ENCODE measurements at regions not wholly inside any gene's neighbourhood (a gene's known extent, or its start where the extent isn't known, plus 50 kb on each side); places are given as distances from the start of the nearest gene placed in this dataset.

DNA sequence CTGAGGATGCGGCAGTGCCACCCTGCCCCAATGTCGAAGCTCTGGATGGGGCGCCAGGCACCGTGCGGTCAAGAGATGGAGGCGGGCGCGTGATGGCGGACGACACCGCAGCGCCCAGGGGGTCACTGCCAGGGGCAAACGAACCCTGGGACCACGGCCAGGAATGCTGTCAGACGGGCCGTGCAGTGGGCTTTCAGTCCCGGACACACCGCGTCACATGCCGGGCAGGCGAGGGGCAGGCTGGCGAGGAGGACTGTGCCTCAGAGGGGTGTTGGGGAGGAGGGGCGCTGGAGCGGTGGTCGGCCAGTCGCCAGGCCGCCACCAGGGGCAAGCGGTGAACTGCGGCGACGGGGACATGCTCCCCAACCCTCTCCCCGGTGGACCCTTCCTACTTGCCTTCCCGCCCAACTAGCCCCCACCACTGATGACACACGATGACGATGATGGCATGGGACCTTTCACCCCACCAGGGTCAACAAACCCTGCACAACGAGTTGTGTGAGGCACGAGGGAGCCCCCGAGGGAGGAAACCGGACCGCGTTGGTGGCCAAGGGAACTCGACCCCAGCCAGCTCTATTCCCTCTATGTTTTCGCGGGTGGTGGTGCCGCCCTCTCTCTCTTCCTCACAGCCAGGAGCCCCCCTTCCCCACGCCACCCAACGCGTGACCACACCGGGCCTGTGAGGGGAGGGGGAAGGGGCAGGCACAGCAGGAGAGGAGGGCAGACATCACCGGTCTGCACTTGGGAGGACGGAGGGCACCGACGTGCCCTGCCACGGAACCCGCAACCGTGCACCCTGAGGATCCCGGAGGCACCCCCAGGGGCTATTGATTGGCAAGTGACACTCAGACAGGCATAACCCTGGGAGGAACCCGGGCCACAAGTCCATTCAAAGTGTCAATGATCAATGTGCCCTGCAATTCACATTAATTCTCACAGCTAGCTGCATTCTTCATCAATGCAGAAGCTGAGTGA lies 1960.9 kb upstream of the DEFB115 start:
- no peak overlapping the region for H3K4me3 ChIP-seq (ENCODE audit: insufficient read depth, low read length)
- no peaks in the 10 kb centered on the region for H3K36me3 ChIP-seq (ENCODE audit: insufficient read depth, low read length)
- H3K4me1 ChIP-seq (ENCODE audit: insufficient read depth, low read length): no peaks in the 10 kb centered on the region
- no peaks in the 10 kb centered on the region for H4K20me1 ChIP-seq (ENCODE audit: insufficient read depth, low read length)
- H3K27me3 ChIP-seq (ENCODE audit: insufficient read depth, low read length): no peaks in the 10 kb centered on the region
- H3K4me2 ChIP-seq (ENCODE audit: insufficient read depth, low read length): no peak overlapping the region
- no peaks in the 10 kb centered on the region for H3K79me2 ChIP-seq (ENCODE audit: insufficient read depth, low read length)
- H3K27ac ChIP-seq (ENCODE audit: low read depth, low read length): no peak overlapping the region
- TF ChIP-seq, protein P1, sequence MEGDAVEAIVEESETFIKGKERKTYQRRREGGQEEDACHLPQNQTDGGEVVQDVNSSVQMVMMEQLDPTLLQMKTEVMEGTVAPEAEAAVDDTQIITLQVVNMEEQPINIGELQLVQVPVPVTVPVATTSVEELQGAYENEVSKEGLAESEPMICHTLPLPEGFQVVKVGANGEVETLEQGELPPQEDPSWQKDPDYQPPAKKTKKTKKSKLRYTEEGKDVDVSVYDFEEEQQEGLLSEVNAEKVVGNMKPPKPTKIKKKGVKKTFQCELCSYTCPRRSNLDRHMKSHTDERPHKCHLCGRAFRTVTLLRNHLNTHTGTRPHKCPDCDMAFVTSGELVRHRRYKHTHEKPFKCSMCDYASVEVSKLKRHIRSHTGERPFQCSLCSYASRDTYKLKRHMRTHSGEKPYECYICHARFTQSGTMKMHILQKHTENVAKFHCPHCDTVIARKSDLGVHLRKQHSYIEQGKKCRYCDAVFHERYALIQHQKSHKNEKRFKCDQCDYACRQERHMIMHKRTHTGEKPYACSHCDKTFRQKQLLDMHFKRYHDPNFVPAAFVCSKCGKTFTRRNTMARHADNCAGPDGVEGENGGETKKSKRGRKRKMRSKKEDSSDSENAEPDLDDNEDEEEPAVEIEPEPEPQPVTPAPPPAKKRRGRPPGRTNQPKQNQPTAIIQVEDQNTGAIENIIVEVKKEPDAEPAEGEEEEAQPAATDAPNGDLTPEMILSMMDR (IDR thresholded peaks at IDR 0.05; ENCODE audit: extremely low read depth, low read depth, low read length): no peak
- no peaks in the 10 kb centered on the region for H3K9me3 ChIP-seq (ENCODE audit: low read depth, low read length)
- no peak overlapping the region for H2AFZ ChIP-seq (ENCODE audit: low read length)
- peak; percentile 52 for DNase-seq (ENCODE audit: insufficient read length, low spot score, missing footprints)

DNA sequence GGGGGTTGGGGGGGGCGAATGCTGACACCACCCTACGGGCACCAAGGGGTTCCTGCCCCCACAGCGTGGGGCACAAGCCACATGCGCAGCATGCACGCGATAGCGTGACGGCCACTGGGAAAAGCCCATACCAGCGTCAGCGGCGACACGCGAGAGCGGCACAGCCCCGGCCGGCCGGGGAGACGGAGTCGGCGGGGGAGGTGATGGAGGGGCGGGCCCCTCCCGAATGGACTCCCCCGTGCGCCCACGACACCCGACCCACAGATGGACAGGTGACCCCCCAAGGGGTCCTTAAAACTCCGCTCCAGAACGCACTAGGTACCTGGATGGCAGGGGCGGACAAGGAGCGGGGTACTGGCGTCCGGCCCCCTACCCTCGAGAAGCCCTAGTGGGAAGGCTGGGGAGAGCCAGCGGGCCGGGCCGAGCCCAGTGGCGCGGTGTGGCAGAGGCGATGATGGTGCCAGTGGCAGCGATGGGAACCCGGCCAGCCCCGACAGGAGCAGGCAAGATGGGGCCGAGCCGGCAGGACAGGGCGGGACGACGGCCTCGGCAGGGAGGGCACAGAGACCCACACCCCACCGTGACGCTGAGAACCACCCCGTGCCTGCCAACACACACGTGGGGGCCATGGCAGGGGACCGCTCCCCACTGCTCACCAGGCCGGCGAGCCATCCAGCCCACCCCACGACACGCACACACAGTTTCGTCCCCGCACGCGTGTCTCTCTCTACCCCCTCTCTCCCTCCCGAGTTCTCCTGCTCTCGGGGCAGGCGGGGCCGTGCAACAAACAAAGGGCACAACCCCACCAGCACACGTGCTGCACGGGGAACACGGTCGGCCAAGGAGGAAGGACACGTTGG lies 1959.8 kb upstream of the DEFB115 start:
- H3K79me2 ChIP-seq (ENCODE audit: insufficient read depth, low read length): no peaks in the 10 kb centered on the region
- H3K27me3 ChIP-seq (ENCODE audit: insufficient read depth, low read length): no peaks in the 10 kb centered on the region
- no peaks in the 10 kb centered on the region for H4K20me1 ChIP-seq (ENCODE audit: insufficient read depth, low read length)
- H3K4me1 ChIP-seq (ENCODE audit: insufficient read depth, low read length): no peaks in the 10 kb centered on the region
- TF ChIP-seq, protein P1 (IDR thresholded peaks at IDR 0.05; ENCODE audit: extremely low read depth, low read depth, low read length): no peak
- no peaks in the 10 kb centered on the region for H3K36me3 ChIP-seq (ENCODE audit: insufficient read depth, low read length)
- H3K27ac ChIP-seq (ENCODE audit: low read depth, low read length): no peak overlapping the region
- DNase-seq (ENCODE audit: insufficient read length, low spot score, missing footprints): peak; percentile 59
- no peak overlapping the region for H3K4me3 ChIP-seq (ENCODE audit: insufficient read depth, low read length)
- H3K9me3 ChIP-seq (ENCODE audit: low read depth, low read length): no peaks in the 10 kb centered on the region
- no peak overlapping the region for H3K4me2 ChIP-seq (ENCODE audit: insufficient read depth, low read length)
- no peak overlapping the region for H2AFZ ChIP-seq (ENCODE audit: low read length)

DNA sequence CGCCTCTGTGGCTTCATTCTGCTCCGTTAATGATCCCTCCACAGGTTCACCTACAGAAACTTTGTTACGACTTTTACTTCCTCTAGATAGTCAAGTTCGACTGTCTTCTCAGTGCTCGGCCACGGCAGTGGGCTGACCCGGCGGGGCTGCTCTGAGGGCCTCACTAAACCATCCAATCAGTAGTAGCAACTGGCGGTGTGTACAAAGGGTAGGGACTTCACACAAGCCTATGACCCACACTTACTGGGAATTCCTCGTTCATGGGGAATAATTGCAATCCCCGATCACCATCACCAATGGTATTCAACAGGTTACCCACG lies 1959.2 kb upstream of the DEFB115 start:
- no peaks in the 10 kb centered on the region for H3K27me3 ChIP-seq (ENCODE audit: insufficient read depth, low read length)
- no peak overlapping the region for H3K27ac ChIP-seq (ENCODE audit: low read depth, low read length)
- H3K4me3 ChIP-seq (ENCODE audit: insufficient read depth, low read length): no peak overlapping the region
- DNase-seq (ENCODE audit: insufficient read length, low spot score, missing footprints): no peak
- TF ChIP-seq, protein P1 (IDR thresholded peaks at IDR 0.05; ENCODE audit: extremely low read depth, low read depth, low read length): no peak
- no peak overlapping the region for H3K4me2 ChIP-seq (ENCODE audit: insufficient read depth, low read length)
- H2AFZ ChIP-seq (ENCODE audit: low read length): no peak overlapping the region
- no peaks in the 10 kb centered on the region for H3K9me3 ChIP-seq (ENCODE audit: low read depth, low read length)
- no peaks in the 10 kb centered on the region for H3K4me1 ChIP-seq (ENCODE audit: insufficient read depth, low read length)
- H4K20me1 ChIP-seq (ENCODE audit: insufficient read depth, low read length): no peaks in the 10 kb centered on the region
- no peaks in the 10 kb centered on the region for H3K79me2 ChIP-seq (ENCODE audit: insufficient read depth, low read length)
- no peaks in the 10 kb centered on the region for H3K36me3 ChIP-seq (ENCODE audit: insufficient read depth, low read length)
